ENCODE measurements at regions not wholly inside any gene's neighbourhood (a gene's known extent, or its start where the extent isn't known, plus 50 kb on each side); places are given as distances from the start of the nearest gene placed in this dataset.

DNA sequence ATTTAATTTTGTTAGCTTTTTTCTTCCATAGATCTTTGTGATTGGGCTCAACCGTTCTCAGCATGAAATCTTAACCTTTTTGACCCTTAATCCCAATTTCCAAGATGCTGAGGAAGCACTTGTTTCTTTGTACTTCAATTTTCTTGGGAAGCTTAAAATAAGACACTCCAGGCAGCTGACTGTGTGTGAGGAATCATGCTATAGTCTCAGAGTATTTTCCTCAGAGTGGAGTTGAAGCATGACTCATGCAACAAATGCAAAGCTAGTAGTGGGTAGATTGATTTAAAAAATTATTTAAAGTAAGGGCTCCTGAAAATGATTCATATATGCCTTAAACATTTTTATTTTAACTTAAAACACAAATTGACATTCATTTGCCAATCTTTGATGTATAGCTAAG is 168.7 kb downstream of the BTBD3 start:
- TF ChIP-seq, protein P1, sequence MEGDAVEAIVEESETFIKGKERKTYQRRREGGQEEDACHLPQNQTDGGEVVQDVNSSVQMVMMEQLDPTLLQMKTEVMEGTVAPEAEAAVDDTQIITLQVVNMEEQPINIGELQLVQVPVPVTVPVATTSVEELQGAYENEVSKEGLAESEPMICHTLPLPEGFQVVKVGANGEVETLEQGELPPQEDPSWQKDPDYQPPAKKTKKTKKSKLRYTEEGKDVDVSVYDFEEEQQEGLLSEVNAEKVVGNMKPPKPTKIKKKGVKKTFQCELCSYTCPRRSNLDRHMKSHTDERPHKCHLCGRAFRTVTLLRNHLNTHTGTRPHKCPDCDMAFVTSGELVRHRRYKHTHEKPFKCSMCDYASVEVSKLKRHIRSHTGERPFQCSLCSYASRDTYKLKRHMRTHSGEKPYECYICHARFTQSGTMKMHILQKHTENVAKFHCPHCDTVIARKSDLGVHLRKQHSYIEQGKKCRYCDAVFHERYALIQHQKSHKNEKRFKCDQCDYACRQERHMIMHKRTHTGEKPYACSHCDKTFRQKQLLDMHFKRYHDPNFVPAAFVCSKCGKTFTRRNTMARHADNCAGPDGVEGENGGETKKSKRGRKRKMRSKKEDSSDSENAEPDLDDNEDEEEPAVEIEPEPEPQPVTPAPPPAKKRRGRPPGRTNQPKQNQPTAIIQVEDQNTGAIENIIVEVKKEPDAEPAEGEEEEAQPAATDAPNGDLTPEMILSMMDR (IDR thresholded peaks at IDR 0.05), result no peak
- TF ChIP-seq EP300 (IDR thresholded peaks at IDR 0.05) (no peak), POLR2AphosphoS5 (IDR thresholded peaks at IDR 0.05) (no peak), POLR2A (IDR thresholded peaks at IDR 0.05; ENCODE audit: low read depth) (no peak)
